NB4 (cell line): ENCODE measurements at regions not wholly inside any gene's neighbourhood (a gene's known extent, or its start where the extent isn't known, plus 50 kb on each side); places are given as distances from the start of the nearest gene placed in this dataset.

Experiments used
- TF ChIP-seq, protein P1 (sequence below): IDR thresholded peaks from one replicate; pipeline ENCODE4 v1.5.1; 2012; ENCODE audit warnings: low read depth, low read length
- TF ChIP-seq, protein P2 (sequence below): IDR thresholded peaks from 2 replicates; pipeline ENCODE4 v1.6.1; 2011; ENCODE audit warnings: low read depth, low read length

DNA sequence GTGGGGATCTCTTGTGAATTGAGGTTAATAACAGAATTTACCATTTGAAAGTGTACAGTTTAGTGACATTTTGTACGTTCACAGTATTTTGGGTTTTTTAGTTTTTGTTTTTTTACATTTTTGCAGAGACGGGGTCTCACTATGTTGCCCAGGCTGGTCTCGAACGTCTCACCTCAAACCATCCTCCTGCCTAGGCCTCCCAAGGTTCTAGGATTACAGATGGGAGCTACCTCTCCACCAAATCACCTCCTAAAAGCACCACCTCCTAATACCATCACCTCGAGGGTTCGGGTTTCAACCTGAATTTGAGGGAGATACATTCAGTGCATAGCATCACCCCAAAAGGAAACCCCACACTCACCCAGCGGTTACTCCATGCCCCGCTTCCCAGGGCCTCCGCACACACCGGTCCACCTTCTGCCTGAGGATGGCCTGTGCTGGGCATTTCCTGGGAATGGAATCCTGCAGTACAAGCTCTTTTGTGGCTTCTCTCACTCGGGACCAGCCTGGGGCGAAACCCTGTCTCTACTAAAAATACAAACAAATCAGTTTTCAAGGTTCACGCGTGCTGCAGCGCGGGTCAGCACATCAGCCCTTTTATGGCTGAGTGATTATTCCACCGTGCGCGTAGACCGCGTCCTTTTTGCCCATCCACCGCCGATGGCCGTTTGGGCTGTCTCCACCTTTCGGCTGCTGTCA lies 182.7 kb upstream of the CIBAR2 start:
- TF ChIP-seq, protein P1, sequence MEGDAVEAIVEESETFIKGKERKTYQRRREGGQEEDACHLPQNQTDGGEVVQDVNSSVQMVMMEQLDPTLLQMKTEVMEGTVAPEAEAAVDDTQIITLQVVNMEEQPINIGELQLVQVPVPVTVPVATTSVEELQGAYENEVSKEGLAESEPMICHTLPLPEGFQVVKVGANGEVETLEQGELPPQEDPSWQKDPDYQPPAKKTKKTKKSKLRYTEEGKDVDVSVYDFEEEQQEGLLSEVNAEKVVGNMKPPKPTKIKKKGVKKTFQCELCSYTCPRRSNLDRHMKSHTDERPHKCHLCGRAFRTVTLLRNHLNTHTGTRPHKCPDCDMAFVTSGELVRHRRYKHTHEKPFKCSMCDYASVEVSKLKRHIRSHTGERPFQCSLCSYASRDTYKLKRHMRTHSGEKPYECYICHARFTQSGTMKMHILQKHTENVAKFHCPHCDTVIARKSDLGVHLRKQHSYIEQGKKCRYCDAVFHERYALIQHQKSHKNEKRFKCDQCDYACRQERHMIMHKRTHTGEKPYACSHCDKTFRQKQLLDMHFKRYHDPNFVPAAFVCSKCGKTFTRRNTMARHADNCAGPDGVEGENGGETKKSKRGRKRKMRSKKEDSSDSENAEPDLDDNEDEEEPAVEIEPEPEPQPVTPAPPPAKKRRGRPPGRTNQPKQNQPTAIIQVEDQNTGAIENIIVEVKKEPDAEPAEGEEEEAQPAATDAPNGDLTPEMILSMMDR = no peak
- TF ChIP-seq, protein P2, sequence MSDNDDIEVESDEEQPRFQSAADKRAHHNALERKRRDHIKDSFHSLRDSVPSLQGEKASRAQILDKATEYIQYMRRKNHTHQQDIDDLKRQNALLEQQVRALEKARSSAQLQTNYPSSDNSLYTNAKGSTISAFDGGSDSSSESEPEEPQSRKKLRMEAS = no peak
